ENCODE measurements at regions not wholly inside any gene's neighbourhood (a gene's known extent, or its start where the extent isn't known, plus 50 kb on each side); places are given as distances from the start of the nearest gene placed in this dataset.

DNA sequence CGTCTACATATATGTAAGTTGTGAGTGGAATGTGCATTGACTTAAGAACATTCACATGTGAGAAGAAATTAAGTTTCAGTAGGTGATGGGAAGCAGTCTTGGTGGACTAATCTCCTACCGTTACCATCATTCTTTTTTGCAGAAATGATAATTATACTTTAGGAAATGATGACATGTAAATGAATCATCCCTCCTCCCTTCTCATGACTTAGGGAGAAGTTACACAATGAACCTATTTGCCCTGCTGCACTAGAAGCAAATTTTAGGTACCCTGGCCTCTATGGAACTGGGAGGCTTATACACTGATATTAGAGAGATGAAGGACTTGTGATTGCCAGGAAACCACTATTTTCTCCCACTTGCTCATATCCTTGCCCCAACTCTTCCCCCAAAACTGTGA is 214.2 kb downstream of the CALCRL start:
- Histone ChIP-seq H3K4me1 (replicated peaks in 1 of 2; ENCODE audit: control insufficient read depth in 2 of 2, insufficient read depth in 2 of 2, low read length in 2 of 2) (no peaks in the 10 kb centered on the region), H3K9me3 (replicated peaks; ENCODE audit: control insufficient read depth, insufficient read depth, low read depth, low read length) (no peaks in the 10 kb centered on the region; the same call in 1 of the 2 replicates), H3K27ac (ENCODE audit: extremely low read depth, low read depth, low read length) (no peak overlapping the region), H3K4me2 (ENCODE audit: insufficient read depth, low read length) (no peak overlapping the region), H3K4me3 (no peak overlapping the region), H3K9me1 (ENCODE audit: control insufficient read depth, insufficient read depth, low read length) (no peaks in the 10 kb centered on the region), H3K27me3 (ENCODE audit: control insufficient read depth in 2 of 2, insufficient read depth in 2 of 2, low read length in 2 of 2) (no peaks in the 10 kb centered on the region), H4K20me1 (replicated peaks; ENCODE audit: control insufficient read depth, insufficient read depth, low read length) (no peaks in the 10 kb centered on the region), H3K36me3 (ENCODE audit: control insufficient read depth, insufficient read depth, low read length) (no peaks in the 10 kb centered on the region), H3K79me2 (ENCODE audit: control insufficient read depth, insufficient read depth, low read length) (no peaks in the 10 kb centered on the region), H3K9ac (ENCODE audit: insufficient read depth in 1 of 2, low read depth in 2 of 2, low read length in 2 of 2) (no peak overlapping the region), H2AFZ (ENCODE audit: low read depth, low read length) (no peak overlapping the region)
- CTCF ChIA-PET (ENCODE audit: low intra/inter-chr PET ratio): no interaction called here
- WGBS (ENCODE audit: insufficient coverage, low coverage, missing lambda C conversion rate): 11% methylated on average over 2 of the region's 2 CpGs
- no TSS peak for BruUV-seq (replicated peaks)
- in situ Hi-C loops (cut with MboI): no loop called here
- no peak for FAIRE-seq
- DNase-seq (ENCODE audit: extremely low read depth in 1 of 4, low spot score in 3 of 4): no peak
- POLR2A ChIA-PET: interaction anchor here (0.6 kb wide), 1 partner anchor 976 kb away, joined by 3 read pairs; no protein-coding TSS in a partner anchor
- intact Hi-C loops (cut with micrococcal nuclease): no loop called here
- ATAC-seq: no peak
- no peak for TF ChIP-seq GATAD2A (IDR thresholded peaks at IDR 0.05)
- no peak for TF ChIP-seq PCBP1 (IDR thresholded peaks at IDR 0.05; ENCODE audit: low read depth, low read length, poor library complexity, severe bottlenecking)
- TF ChIP-seq SREBF2 (CRISPR knock-in tag; IDR thresholded peaks at IDR 0.05): no peak
- TF ChIP-seq KLF16 (IDR thresholded peaks at IDR 0.05): no peak
- no peak for TF ChIP-seq PRMT5 (CRISPR knock-in tag; IDR thresholded peaks at IDR 0.05)
- TF ChIP-seq, protein P1, sequence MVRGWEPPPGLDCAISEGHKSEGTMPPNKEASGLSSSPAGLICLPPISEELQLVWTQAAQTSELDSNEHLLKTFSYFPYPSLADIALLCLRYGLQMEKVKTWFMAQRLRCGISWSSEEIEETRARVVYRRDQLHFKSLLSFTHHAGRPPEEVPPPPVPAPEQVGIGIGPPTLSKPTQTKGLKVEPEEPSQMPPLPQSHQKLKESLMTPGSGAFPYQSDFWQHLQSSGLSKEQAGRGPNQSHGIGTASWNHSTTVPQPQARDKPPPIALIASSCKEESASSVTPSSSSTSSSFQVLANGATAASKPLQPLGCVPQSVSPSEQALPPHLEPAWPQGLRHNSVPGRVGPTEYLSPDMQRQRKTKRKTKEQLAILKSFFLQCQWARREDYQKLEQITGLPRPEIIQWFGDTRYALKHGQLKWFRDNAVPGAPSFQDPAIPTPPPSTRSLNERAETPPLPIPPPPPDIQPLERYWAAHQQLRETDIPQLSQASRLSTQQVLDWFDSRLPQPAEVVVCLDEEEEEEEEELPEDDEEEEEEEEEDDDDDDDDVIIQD (CRISPR knock-in tag; IDR thresholded peaks at IDR 0.05): no peak
- TF ChIP-seq ARID2 (IDR thresholded peaks at IDR 0.05): no peak
- TF ChIP-seq, protein P2, sequence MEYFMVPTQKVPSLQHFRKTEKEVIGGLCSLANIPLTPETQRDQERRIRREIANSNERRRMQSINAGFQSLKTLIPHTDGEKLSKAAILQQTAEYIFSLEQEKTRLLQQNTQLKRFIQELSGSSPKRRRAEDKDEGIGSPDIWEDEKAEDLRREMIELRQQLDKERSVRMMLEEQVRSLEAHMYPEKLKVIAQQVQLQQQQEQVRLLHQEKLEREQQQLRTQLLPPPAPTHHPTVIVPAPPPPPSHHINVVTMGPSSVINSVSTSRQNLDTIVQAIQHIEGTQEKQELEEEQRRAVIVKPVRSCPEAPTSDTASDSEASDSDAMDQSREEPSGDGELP (CRISPR knock-in tag; IDR thresholded peaks at IDR 0.05; ENCODE audit: borderline replicate concordance): no peak
- TF ChIP-seq, protein P3, sequence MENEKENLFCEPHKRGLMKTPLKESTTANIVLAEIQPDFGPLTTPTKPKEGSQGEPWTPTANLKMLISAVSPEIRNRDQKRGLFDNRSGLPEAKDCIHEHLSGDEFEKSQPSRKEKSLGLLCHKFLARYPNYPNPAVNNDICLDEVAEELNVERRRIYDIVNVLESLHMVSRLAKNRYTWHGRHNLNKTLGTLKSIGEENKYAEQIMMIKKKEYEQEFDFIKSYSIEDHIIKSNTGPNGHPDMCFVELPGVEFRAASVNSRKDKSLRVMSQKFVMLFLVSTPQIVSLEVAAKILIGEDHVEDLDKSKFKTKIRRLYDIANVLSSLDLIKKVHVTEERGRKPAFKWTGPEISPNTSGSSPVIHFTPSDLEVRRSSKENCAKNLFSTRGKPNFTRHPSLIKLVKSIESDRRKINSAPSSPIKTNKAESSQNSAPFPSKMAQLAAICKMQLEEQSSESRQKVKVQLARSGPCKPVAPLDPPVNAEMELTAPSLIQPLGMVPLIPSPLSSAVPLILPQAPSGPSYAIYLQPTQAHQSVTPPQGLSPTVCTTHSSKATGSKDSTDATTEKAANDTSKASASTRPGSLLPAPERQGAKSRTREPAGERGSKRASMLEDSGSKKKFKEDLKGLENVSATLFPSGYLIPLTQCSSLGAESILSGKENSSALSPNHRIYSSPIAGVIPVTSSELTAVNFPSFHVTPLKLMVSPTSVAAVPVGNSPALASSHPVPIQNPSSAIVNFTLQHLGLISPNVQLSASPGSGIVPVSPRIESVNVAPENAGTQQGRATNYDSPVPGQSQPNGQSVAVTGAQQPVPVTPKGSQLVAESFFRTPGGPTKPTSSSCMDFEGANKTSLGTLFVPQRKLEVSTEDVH (IDR thresholded peaks at IDR 0.05; ENCODE audit: low read depth, partially characterized antibody): no peak

Data from K562 (cell line).